Glomerular endothelial cell (primary cell): ENCODE measurements at regions not wholly inside any gene's neighbourhood (a gene's known extent, or its start where the extent isn't known, plus 50 kb on each side); places are given as distances from the start of the nearest gene placed in this dataset.
"Not testable (repeated sequence)": the region's sequence is repeated elsewhere in the genome, so short reads cannot be mapped to it uniquely, and the experiment has no call there.

Source experiments
- DNase-seq: peaks from one replicate; pipeline ENCODE4 v3.0.0-alpha.2; 2011; ENCODE audit warnings: low read depth, low spot score; ENCODE audit errors: extremely low read depth

- no peak for DNase-seq
These were observed 434.9 kb upstream of the GALNTL6 start for GRCh38 chr4:171378323-171378722.

GRCh38 chr4:171376724-171377123 lies 436.5 kb upstream of the GALNTL6 start:
- DNase-seq, result no peak

GRCh38 chr4:171353535-171353934 lies 459.7 kb upstream of the GALNTL6 start:
- no peak for DNase-seq

- no peak for DNase-seq
These were observed 465.1 kb upstream of the GALNTL6 start for GRCh38 chr4:171348090-171348489.

- DNase-seq, result no peak
These were observed 470.6 kb upstream of the GALNTL6 start for GRCh38 chr4:171342646-171343045.

GRCh38 chr4:171340258-171340657 lies 472.9 kb upstream of the GALNTL6 start:
- no peak for DNase-seq

GRCh38 chr4:171334549-171334948 lies 478.7 kb upstream of the GALNTL6 start:
- no peak for DNase-seq

GRCh38 chr4:171308661-171309060 lies 504.5 kb upstream of the GALNTL6 start:
- no peak for DNase-seq

GRCh38 chr4:171298048-171298718 lies 515.0 kb upstream of the GALNTL6 start:
- DNase-seq, result not testable (repeated sequence)

GRCh38 chr4:171288816-171289432 lies 524.3 kb upstream of the GALNTL6 start:
- no peak for DNase-seq

- DNase-seq, result no peak
These were observed 531.8 kb upstream of the GALNTL6 start for GRCh38 chr4:171281359-171281758.

GRCh38 chr4:171279131-171279530 lies 534.1 kb upstream of the GALNTL6 start:
- no peak for DNase-seq

- no peak for DNase-seq
These were observed 546.5 kb upstream of the GALNTL6 start for GRCh38 chr4:171266671-171267070.

GRCh38 chr4:171265190-171265818 lies 547.9 kb upstream of the GALNTL6 start:
- no peak for DNase-seq

- DNase-seq, result no peak
These were observed 557.0 kb upstream of the GALNTL6 start for GRCh38 chr4:171256223-171256622.

GRCh38 chr4:171246948-171247347 lies 566.3 kb upstream of the GALNTL6 start:
- DNase-seq, result no peak

- no peak for DNase-seq
These were observed 570.4 kb upstream of the GALNTL6 start for GRCh38 chr4:171242831-171243230.

- DNase-seq, result no peak
These were observed 574.0 kb upstream of the GALNTL6 start for GRCh38 chr4:171239196-171239595.

GRCh38 chr4:171235521-171235920 lies 577.7 kb upstream of the GALNTL6 start:
- no peak for DNase-seq

GRCh38 chr4:171229354-171229753 lies 583.9 kb upstream of the GALNTL6 start:
- not testable (repeated sequence) for DNase-seq

GRCh38 chr4:171221181-171221580 lies 592.0 kb upstream of the GALNTL6 start:
- no peak for DNase-seq

- DNase-seq, result no peak
These were observed 609.8 kb upstream of the GALNTL6 start for GRCh38 chr4:171203425-171203824.
